ENCODE measurements at regions not wholly inside any gene's neighbourhood (a gene's known extent, or its start where the extent isn't known, plus 50 kb on each side); places are given as distances from the start of the nearest gene placed in this dataset.
"Not testable (repeated sequence)": the region's sequence is repeated elsewhere in the genome, so short reads cannot be mapped to it uniquely, and the experiment has no call there.

DNA sequence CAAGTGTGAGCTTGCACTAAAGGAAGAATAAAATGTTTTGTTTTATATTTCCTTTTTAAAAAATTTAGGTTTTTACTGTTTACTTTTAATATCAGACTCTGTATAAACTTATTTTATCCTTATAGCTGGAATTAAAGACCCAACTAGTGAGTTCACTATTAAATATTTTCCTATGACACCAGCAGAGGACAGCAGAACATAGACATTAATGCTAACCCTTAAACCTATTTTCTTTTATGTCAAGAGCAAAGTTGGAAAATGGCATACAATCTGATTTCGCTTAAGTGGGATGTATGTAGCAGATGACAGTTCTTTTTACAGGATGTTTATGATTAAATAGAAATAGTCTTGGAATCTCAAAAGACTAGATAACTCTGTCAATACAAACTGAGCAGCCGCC, 188.2 kb upstream of the XIRP2 start:
- Histone ChIP-seq H3K27me3 (replicated peaks; ENCODE audit: insufficient read depth, low read depth, low read length, poor library complexity) (no peaks in the 10 kb centered on the region), H3K27ac (ENCODE audit: low read depth, low read length, poor library complexity, severe bottlenecking) (no peak overlapping the region), H3K4me3 (ENCODE audit: low read depth, low read length, poor library complexity, severe bottlenecking) (no peak overlapping the region), H3K4me1 (ENCODE audit: insufficient read depth, low read length, poor library complexity, severe bottlenecking) (no peaks in the 10 kb centered on the region), H3K36me3 (ENCODE audit: insufficient read depth, low read length, poor library complexity, severe bottlenecking) (no peaks in the 10 kb centered on the region), H3K9me3 (ENCODE audit: low read depth, low read length, poor library complexity, severe bottlenecking) (no peaks in the 10 kb centered on the region)
- TF ChIP-seq, protein P1, sequence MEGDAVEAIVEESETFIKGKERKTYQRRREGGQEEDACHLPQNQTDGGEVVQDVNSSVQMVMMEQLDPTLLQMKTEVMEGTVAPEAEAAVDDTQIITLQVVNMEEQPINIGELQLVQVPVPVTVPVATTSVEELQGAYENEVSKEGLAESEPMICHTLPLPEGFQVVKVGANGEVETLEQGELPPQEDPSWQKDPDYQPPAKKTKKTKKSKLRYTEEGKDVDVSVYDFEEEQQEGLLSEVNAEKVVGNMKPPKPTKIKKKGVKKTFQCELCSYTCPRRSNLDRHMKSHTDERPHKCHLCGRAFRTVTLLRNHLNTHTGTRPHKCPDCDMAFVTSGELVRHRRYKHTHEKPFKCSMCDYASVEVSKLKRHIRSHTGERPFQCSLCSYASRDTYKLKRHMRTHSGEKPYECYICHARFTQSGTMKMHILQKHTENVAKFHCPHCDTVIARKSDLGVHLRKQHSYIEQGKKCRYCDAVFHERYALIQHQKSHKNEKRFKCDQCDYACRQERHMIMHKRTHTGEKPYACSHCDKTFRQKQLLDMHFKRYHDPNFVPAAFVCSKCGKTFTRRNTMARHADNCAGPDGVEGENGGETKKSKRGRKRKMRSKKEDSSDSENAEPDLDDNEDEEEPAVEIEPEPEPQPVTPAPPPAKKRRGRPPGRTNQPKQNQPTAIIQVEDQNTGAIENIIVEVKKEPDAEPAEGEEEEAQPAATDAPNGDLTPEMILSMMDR (conservative IDR thresholded peaks at IDR 0.05; ENCODE audit: low read depth, low read length) = peak; percentile 47; the same call in 1 of the 2 replicates
- TF ChIP-seq EZH2 (IDR thresholded peaks at IDR 0.05; ENCODE audit: borderline replicate concordance, low read depth, low read length, poor library complexity, severe bottlenecking) = no peak
- CTCF ChIA-PET = no interaction called here
- POLR2A ChIA-PET (ENCODE audit: low non-redundant PET) = no interaction called here
- DNase-seq (ENCODE audit: low spot score) = peak; percentile 27
- no TSS peak for BruUV-seq (replicated peaks)
- intact Hi-C loops (cut with micrococcal nuclease; ENCODE audit: unreplicated experiment) = loop anchor here (2.0 kb wide), 2 partner anchors 513 to 1419 kb away; no protein-coding TSS in a partner anchor

DNA sequence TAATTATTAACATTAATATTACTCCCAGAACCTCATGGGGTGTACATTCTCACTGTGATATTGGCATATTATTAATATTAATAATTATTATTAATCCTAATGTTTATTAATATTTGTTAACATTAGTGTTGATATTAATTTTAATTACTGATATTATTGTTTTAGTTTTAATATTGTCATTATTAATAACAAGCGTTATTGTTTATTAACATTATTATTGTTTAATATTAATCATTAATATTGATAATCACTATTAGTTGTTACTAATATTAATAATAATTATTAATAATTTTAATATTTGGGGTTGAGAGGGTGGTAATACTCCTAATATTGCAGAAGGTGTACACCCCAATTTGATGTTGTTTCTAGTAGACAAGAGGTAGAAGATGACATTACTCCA, 193.1 kb upstream of the XIRP2 start:
- no peak for TF ChIP-seq EZH2 (IDR thresholded peaks at IDR 0.05; ENCODE audit: borderline replicate concordance, low read depth, low read length, poor library complexity, severe bottlenecking)
- TF ChIP-seq, protein P1 (conservative IDR thresholded peaks at IDR 0.05; ENCODE audit: low read depth, low read length) = no peak
- no TSS peak for BruUV-seq (replicated peaks)
- CTCF ChIA-PET = no interaction called here

DNA sequence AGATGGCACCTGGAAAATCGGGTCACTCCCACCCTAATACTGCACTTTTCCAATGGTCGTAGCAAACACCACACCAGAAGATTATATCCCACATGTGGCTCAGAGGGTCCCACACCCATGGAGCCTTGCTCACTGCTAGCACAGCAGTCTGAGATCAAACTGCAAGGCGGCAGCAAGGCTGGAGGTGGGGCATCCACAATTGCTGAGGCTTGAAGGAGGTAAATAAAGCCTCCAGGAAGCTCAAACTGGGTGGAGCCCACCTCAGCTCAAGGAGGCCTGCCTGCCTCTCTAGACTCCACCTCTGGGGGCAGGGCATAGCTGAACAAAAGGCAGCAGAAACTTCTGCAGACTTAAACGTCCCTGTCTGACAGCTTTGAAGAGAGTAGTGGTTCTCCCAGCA, 192.0 kb upstream of the SCN7A start:
- CTCF ChIA-PET; POLR2A ChIA-PET (ENCODE audit: low non-redundant PET); H3K4me3 ChIP-seq (ENCODE audit: low read depth, low read length, poor library complexity, severe bottlenecking); H3K9me3 ChIP-seq (ENCODE audit: low read depth, low read length, poor library complexity, severe bottlenecking); H3K27me3 ChIP-seq (replicated peaks; ENCODE audit: insufficient read depth, low read depth, low read length, poor library complexity); BruUV-seq (replicated peaks); H3K36me3 ChIP-seq (ENCODE audit: insufficient read depth, low read length, poor library complexity, severe bottlenecking); H3K4me1 ChIP-seq (ENCODE audit: insufficient read depth, low read length, poor library complexity, severe bottlenecking); H3K27ac ChIP-seq (ENCODE audit: low read depth, low read length, poor library complexity, severe bottlenecking); DNase-seq (ENCODE audit: low spot score); intact Hi-C loops (cut with micrococcal nuclease; ENCODE audit: unreplicated experiment): not testable (repeated sequence)

More for the DNA sequence above, 193.1 kb upstream of the XIRP2 start:
- H3K36me3 ChIP-seq (ENCODE audit: insufficient read depth, low read length, poor library complexity, severe bottlenecking) = no peaks in the 10 kb centered on the region
- H3K27me3 ChIP-seq (replicated peaks; ENCODE audit: insufficient read depth, low read depth, low read length, poor library complexity) = no peaks in the 10 kb centered on the region
- no peak overlapping the region for H3K4me3 ChIP-seq (ENCODE audit: low read depth, low read length, poor library complexity, severe bottlenecking)
- no peaks in the 10 kb centered on the region for H3K4me1 ChIP-seq (ENCODE audit: insufficient read depth, low read length, poor library complexity, severe bottlenecking)
- no peak for DNase-seq (ENCODE audit: low spot score)
- intact Hi-C loops (cut with micrococcal nuclease; ENCODE audit: unreplicated experiment) = no loop called here
- H3K27ac ChIP-seq (ENCODE audit: low read depth, low read length, poor library complexity, severe bottlenecking) = no peak overlapping the region
- POLR2A ChIA-PET (ENCODE audit: low non-redundant PET) = no interaction called here
- no peaks in the 10 kb centered on the region for H3K9me3 ChIP-seq (ENCODE audit: low read depth, low read length, poor library complexity, severe bottlenecking)

DNA sequence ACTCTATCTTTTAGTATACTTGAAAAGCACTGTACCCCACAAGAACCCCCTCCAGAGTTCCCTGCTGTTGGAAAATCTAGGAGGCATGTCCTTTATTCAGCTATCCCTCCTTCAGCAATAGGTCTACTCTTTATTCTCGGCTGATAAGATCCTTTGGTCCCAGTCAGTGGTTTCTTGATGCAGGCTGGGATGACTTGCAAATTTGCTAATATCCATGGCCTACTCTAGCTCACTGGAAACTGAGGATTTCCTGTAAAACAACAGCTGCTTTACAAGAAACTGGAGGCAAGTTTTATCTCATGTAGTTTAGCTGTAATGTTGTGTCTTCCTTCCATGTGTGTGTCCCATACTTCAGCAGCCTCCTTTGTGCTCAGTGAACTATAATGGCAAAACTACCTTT, 183.9 kb upstream of the SCN7A start:
- no TSS peak for BruUV-seq (replicated peaks)
- ChIA-PET CTCF (no interaction called here), POLR2A (ENCODE audit: low non-redundant PET) (no interaction called here)
- TF ChIP-seq, protein P1 (conservative IDR thresholded peaks at IDR 0.05; ENCODE audit: low read depth, low read length) = no peak
- TF ChIP-seq EZH2 (IDR thresholded peaks at IDR 0.05; ENCODE audit: borderline replicate concordance, low read depth, low read length, poor library complexity, severe bottlenecking) = no peak
- H3K36me3 ChIP-seq (ENCODE audit: insufficient read depth, low read length, poor library complexity, severe bottlenecking) = no peaks in the 10 kb centered on the region
- no peak for DNase-seq (ENCODE audit: low spot score)
- no peak overlapping the region for H3K4me3 ChIP-seq (ENCODE audit: low read depth, low read length, poor library complexity, severe bottlenecking)
- intact Hi-C loops (cut with micrococcal nuclease; ENCODE audit: unreplicated experiment) = no loop called here
- H3K27ac ChIP-seq (ENCODE audit: low read depth, low read length, poor library complexity, severe bottlenecking) = no peak overlapping the region
- no peaks in the 10 kb centered on the region for H3K9me3 ChIP-seq (ENCODE audit: low read depth, low read length, poor library complexity, severe bottlenecking)
- no peaks in the 10 kb centered on the region for H3K27me3 ChIP-seq (replicated peaks; ENCODE audit: insufficient read depth, low read depth, low read length, poor library complexity)
- H3K4me1 ChIP-seq (ENCODE audit: insufficient read depth, low read length, poor library complexity, severe bottlenecking) = no peaks in the 10 kb centered on the region
